Ovary (tissue), 3 donors: ENCODE measurements at regions not wholly inside any gene's neighbourhood (a gene's known extent, or its start where the extent isn't known, plus 50 kb on each side); places are given as distances from the start of the nearest gene placed in this dataset.

ENCODE experiments used
- CTCF ChIP-seq, 3 donors: fragments of 450-650 bp in 2 of 3; fragments of 200-600 bp in 1 of 3; IDR thresholded peaks; one replicate each; pipeline versions ENCODE4 v1.5.1 to v1.8.0; 2016 to 2022; ENCODE audit warnings: antibody characterized with exemption in 3 of 3, mild to moderate bottlenecking in 1 of 3
- EP300 ChIP-seq: sonication (generic); formaldehyde crosslinking; IDR thresholded peaks from one replicate; pipeline ENCODE4 v1.6.1; 2017; ENCODE audit warnings: antibody characterized with exemption
- POLR2A ChIP-seq: fragments of 450-650 bp; IDR thresholded peaks from one replicate; pipeline ENCODE4 v1.6.1; 2017; ENCODE audit warnings: antibody characterized with exemption, mild to moderate bottlenecking, moderate library complexity
- donor health status: DM: no; HTN: no; CAD: no.

GRCh38 chr18:22572341-22572740, 154.6 kb upstream of the CTAGE1 start:
- TF ChIP-seq CTCF (IDR thresholded peaks at IDR 0.05) (no peak), POLR2A (no peak), EP300 (no peak)
